Common myeloid progenitor, CD34-positive (primary cell): ENCODE measurements at regions not wholly inside any gene's neighbourhood (a gene's known extent, or its start where the extent isn't known, plus 50 kb on each side); places are given as distances from the start of the nearest gene placed in this dataset.
"Not testable (repeated sequence)": the region's sequence is repeated elsewhere in the genome, so short reads cannot be mapped to it uniquely, and the experiment has no call there.

Experiments
- CTCF ChIA-PET: fragments of 350-600 bp; sonication (Branson Sonifier 250); formaldehyde crosslinking; loops from one replicate; lab custom pipeline; 2021; ENCODE audit warnings: antibody characterized with exemption; lab: Charles Lee
- POLR2A ChIA-PET: fragments of 350-600 bp; sonication (Branson Sonifier 250); formaldehyde crosslinking; loops from one replicate; lab custom pipeline; 2021; ENCODE audit warnings: antibody characterized with exemption; lab: Charles Lee
- DNase-seq, 3 donors: peaks; one replicate each; pipeline versions ENCODE4 v3.0.0 to v3.0.0-alpha.2; 2013
- H3K27ac ChIP-seq, 2 experiments: 1 replicate in 1 of 2; 2 replicates in 1 of 2; pipeline ENCODE4 v1.7.0; 2013; ENCODE audit warnings: inconsistent platforms in 2 of 2, low read length in 2 of 2, mild to moderate bottlenecking in 2 of 2, low read depth in 1 of 2, moderate library complexity in 1 of 2; ENCODE audit not compliant: severe bottlenecking in 2 of 2, insufficient read depth in 1 of 2, poor library complexity in 1 of 2
- H3K27me3 ChIP-seq, 5 experiments: replicated peaks in 2 of 5; 1 replicate in 3 of 5; 2 replicates in 2 of 5; pipeline versions ENCODE4 v1.6.1 to v1.7.0; 2013; ENCODE audit warnings: low read length in 4 of 5, mild to moderate bottlenecking in 2 of 5, moderate library complexity in 2 of 5, inconsistent platforms in 1 of 5; ENCODE audit not compliant: insufficient read depth in 5 of 5, control insufficient read depth in 4 of 5
- H3K36me3 ChIP-seq, 4 experiments: 1 replicate in 2 of 4; 2 replicates in 2 of 4; pipeline versions ENCODE4 v1.6.1 to v1.7.0; 2013; ENCODE audit warnings: low read length in 3 of 4, control low read depth in 1 of 4, mild to moderate bottlenecking in 1 of 4; ENCODE audit not compliant: control insufficient read depth in 4 of 4, insufficient read depth in 4 of 4
- H3K4me1 ChIP-seq, 4 experiments: 1 replicate in 3 of 4; 2 replicates in 1 of 4; pipeline versions ENCODE4 v1.6.1 to v1.7.1; 2013; ENCODE audit warnings: low read length in 3 of 4, mild to moderate bottlenecking in 3 of 4, control low read depth in 1 of 4, inconsistent platforms in 1 of 4, moderate library complexity in 1 of 4; ENCODE audit not compliant: control insufficient read depth in 4 of 4, insufficient read depth in 4 of 4; ENCODE audit errors: control extremely low read depth in 1 of 4
- H3K4me3 ChIP-seq, 7 experiments: 1 replicate in 4 of 7; 2 replicates in 3 of 7; pipeline versions ENCODE4 v1.5.1 to v1.7.0; 2013; ENCODE audit warnings: mild to moderate bottlenecking in 7 of 7, low read length in 6 of 7, moderate library complexity in 6 of 7, inconsistent platforms in 2 of 7, low read depth in 2 of 7, control low read depth in 1 of 7; ENCODE audit not compliant: insufficient read depth in 4 of 7, control insufficient read depth in 1 of 7; ENCODE audit errors: extremely low read depth in 1 of 7
- H3K9me3 ChIP-seq, 5 experiments: 1 replicate in 4 of 5; 2 replicates in 1 of 5; pipeline versions ENCODE4 v1.6.1 to v1.7.1; 2013; ENCODE audit warnings: low read length in 4 of 5, mild to moderate bottlenecking in 2 of 5, inconsistent platforms in 1 of 5, low read depth in 1 of 5, moderate library complexity in 1 of 5; ENCODE audit not compliant: control insufficient read depth in 4 of 5, insufficient read depth in 2 of 5; ENCODE audit errors: control extremely low read depth in 1 of 5
- WGBS: methylation state at CpG from one replicate; pipeline ENCODE4 v1.1.5; 2013; ENCODE audit not compliant: insufficient coverage; 5-methylcytosine and 5-hydroxymethylcytosine counted together

- Histone ChIP-seq H3K4me1 (no peaks in the 10 kb centered on the region), H3K9me3 (no peaks in the 10 kb centered on the region), H3K27me3 (no peaks in the 10 kb centered on the region), H3K4me3 (no peak overlapping the region), H3K36me3 (no peaks in the 10 kb centered on the region), H3K27ac (no peak overlapping the region)
- no peak for DNase-seq
- ChIA-PET POLR2A (no interaction called here), CTCF (no interaction called here)
- 100% methylated on average over 1 of the region's 1 CpG for WGBS
Observed at GRCh38 chr16:64352246-64352645, 769.6 kb downstream of the CDH11 start.

- H3K27ac ChIP-seq, result no peak overlapping the region
- H3K27me3 ChIP-seq, result no peaks in the 10 kb centered on the region
- no peak for DNase-seq
- ChIA-PET POLR2A (no interaction called here), CTCF (no interaction called here)
- no peaks in the 10 kb centered on the region for H3K36me3 ChIP-seq
- no peaks in the 10 kb centered on the region for H3K9me3 ChIP-seq
- 86% methylated on average over 1 of the region's 1 CpG for WGBS
- no peak overlapping the region for H3K4me3 ChIP-seq
- H3K4me1 ChIP-seq, result no peaks in the 10 kb centered on the region
Observed at GRCh38 chr16:64351121-64351520, 770.7 kb downstream of the CDH11 start.

- Histone ChIP-seq H3K9me3 (peaks cover 0 to 3% (median 0%) of the 10 kb centered on the region in 5 experiments), H3K4me3 (no peak overlapping the region), H3K36me3 (no peaks in the 10 kb centered on the region), H3K27ac (no peak overlapping the region), H3K4me1 (no peaks in the 10 kb centered on the region), H3K27me3 (no peaks in the 10 kb centered on the region)
- POLR2A ChIA-PET, result no interaction called here
- DNase-seq, result no peak
- 98% methylated on average over 4 of the region's 4 CpGs for WGBS
- CTCF ChIA-PET, result no interaction called here
Observed at GRCh38 chr16:64346080-64346479, 775.8 kb downstream of the CDH11 start.

GRCh38 chr16:64345142-64345541, 776.7 kb downstream of the CDH11 start:
- ChIA-PET CTCF (no interaction called here), POLR2A (no interaction called here)
- H3K4me3 ChIP-seq, result no peak overlapping the region

GRCh38 chr16:64343820-64344443, 777.9 kb downstream of the CDH11 start:
- POLR2A ChIA-PET, H3K27ac ChIP-seq: not testable (repeated sequence)
- 97% methylated on average over 44 of the region's 47 CpGs for WGBS

More at GRCh38 chr16:64345142-64345541, 776.7 kb downstream of the CDH11 start:
- Histone ChIP-seq H3K9me3 (peaks cover 0 to 3% (median 0%) of the 10 kb centered on the region in 5 experiments), H3K27ac (no peak overlapping the region), H3K4me1 (no peaks in the 10 kb centered on the region), H3K36me3 (no peaks in the 10 kb centered on the region), H3K27me3 (no peaks in the 10 kb centered on the region)
- WGBS, result 93% methylated on average over 6 of the region's 6 CpGs
- no peak for DNase-seq

GRCh38 chr16:64343061-64343819, 778.6 kb downstream of the CDH11 start:
- Histone ChIP-seq H3K27ac (no peak overlapping the region), H3K4me1 (no peaks in the 10 kb centered on the region), H3K27me3 (no peaks in the 10 kb centered on the region), H3K36me3 (no peaks in the 10 kb centered on the region), H3K9me3 (peaks cover 0 to 3% (median 0%) of the 10 kb centered on the region in 5 experiments), H3K4me3 (no peak overlapping the region)
- CTCF ChIA-PET, result no interaction called here
- POLR2A ChIA-PET, result no interaction called here
- 98% methylated on average over 8 of the region's 8 CpGs for WGBS
- DNase-seq, result no peak

More at GRCh38 chr16:64343820-64344443, 777.9 kb downstream of the CDH11 start:
- H3K9me3 ChIP-seq, DNase-seq, H3K4me1 ChIP-seq, CTCF ChIA-PET, H3K27me3 ChIP-seq, H3K36me3 ChIP-seq, H3K4me3 ChIP-seq: not testable (repeated sequence)

GRCh38 chr16:64341336-64341735, 780.5 kb downstream of the CDH11 start:
- POLR2A ChIA-PET, CTCF ChIA-PET: not testable (repeated sequence)
- WGBS, result no CpG with 5 or more reads among the region's 1 CpG

More at GRCh38 chr16:64341336-64341735, 780.5 kb downstream of the CDH11 start:
- H3K9me3 ChIP-seq, H3K36me3 ChIP-seq, H3K4me3 ChIP-seq, H3K27ac ChIP-seq, H3K4me1 ChIP-seq, DNase-seq, H3K27me3 ChIP-seq: not testable (repeated sequence)
